WTC11 (cell line): ENCODE measurements at regions not wholly inside any gene's neighbourhood (a gene's known extent, or its start where the extent isn't known, plus 50 kb on each side); places are given as distances from the start of the nearest gene placed in this dataset.
A peak's percentile ranks its signal among the peaks of the same experiment; 100 is the strongest.
"Not testable (repeated sequence)": the region's sequence is repeated elsewhere in the genome, so short reads cannot be mapped to it uniquely, and the experiment has no call there.

ENCODE experiments used
- ATAC-seq: fragments of 200-7000 bp; cut with Tn5 transposase; 2 replicates; pipeline ENCODE4 v1.10.0; 2021; ENCODE audit warnings: mild to moderate bottlenecking, moderate library complexity
- CTCF ChIA-PET: fragments of 300-600 bp; sonication (Branson Sonifier 250); formaldehyde crosslinking; loops from one replicate; lab custom pipeline; 2021; ENCODE audit warnings: antibody characterized with exemption; lab: Charles Lee
- POLR2A ChIA-PET: fragments of 350-600 bp; sonication (Branson Sonifier 250); formaldehyde crosslinking; loops from one replicate; lab custom pipeline; 2021; ENCODE audit warnings: antibody characterized with exemption; lab: Charles Lee
- DNase-seq: peaks from one replicate; pipeline ENCODE4 v3.0.0; 2021; ENCODE audit warnings: low spot score
- H3K27ac Mint-ChIP-seq: 2 replicates; pipeline ENCODE4 v1.8.0; 2021; ENCODE audit warnings: mixed read lengths
- H3K27me3 Mint-ChIP-seq: 2 replicates; pipeline ENCODE4 v1.8.0; 2021; ENCODE audit warnings: low read depth, mild to moderate bottlenecking, moderate library complexity, mixed read lengths
- H3K36me3 Mint-ChIP-seq: 2 replicates; pipeline ENCODE4 v1.8.0; 2021; ENCODE audit warnings: mixed read lengths
- H3K4me1 Mint-ChIP-seq: 2 replicates; pipeline ENCODE4 v1.8.0; 2022; ENCODE audit warnings: mixed read lengths
- H3K4me3 Mint-ChIP-seq: 2 replicates; pipeline ENCODE4 v1.8.0; 2021; ENCODE audit warnings: mild to moderate bottlenecking, moderate library complexity, mixed read lengths
- H3K9me3 Mint-ChIP-seq: 2 replicates; pipeline ENCODE4 v1.8.0; 2021; ENCODE audit warnings: mixed read lengths
- ATF6 ChIP-seq: sonication (generic); formaldehyde crosslinking; IDR thresholded peaks from 2 replicates; pipeline ENCODE4 v1.8.1; 2023; ENCODE audit warnings: mild to moderate bottlenecking, missing genetic modification reagents
- CREM ChIP-seq: sonication (generic); formaldehyde crosslinking; IDR thresholded peaks from 2 replicates; pipeline ENCODE4 v1.8.1; 2022; ENCODE audit warnings: mild to moderate bottlenecking, missing genetic modification reagents, moderate library complexity
- E2F5 ChIP-seq: sonication (generic); formaldehyde crosslinking; IDR thresholded peaks from 2 replicates; pipeline ENCODE4 v1.8.1; 2022; ENCODE audit warnings: mild to moderate bottlenecking, moderate library complexity, missing genetic modification reagents
- EMX1 ChIP-seq: fragments of 250-450 bp; sonication (Bioruptor Pico); IDR thresholded peaks from 2 replicates; pipeline ENCODE4 v1.8.0; 2021; ENCODE audit warnings: mild to moderate bottlenecking
- HMGA2 ChIP-seq: fragments of 250-450 bp; sonication (Bioruptor Pico); IDR thresholded peaks from 2 replicates; pipeline ENCODE4 v1.4.0; 2021; ENCODE audit warnings: mild to moderate bottlenecking, moderate library complexity
- JAZF1 ChIP-seq: fragments of 250-450 bp; sonication (Bioruptor Pico); IDR thresholded peaks from 2 replicates; pipeline ENCODE4 v1.9.0; 2021; ENCODE audit warnings: moderate library complexity, mild to moderate bottlenecking, inconsistent platforms
- KAT7 ChIP-seq: sonication (generic); formaldehyde crosslinking; IDR thresholded peaks from 2 replicates; pipeline ENCODE4 v1.8.1; 2023; ENCODE audit warnings: missing genetic modification reagents, mild to moderate bottlenecking, borderline replicate concordance
- MXD4 ChIP-seq: fragments of 250-450 bp; sonication (Bioruptor Pico); IDR thresholded peaks from 2 replicates; pipeline ENCODE4 v1.8.0; 2021; ENCODE audit warnings: mild to moderate bottlenecking, moderate library complexity, borderline replicate concordance
- NR3C1 ChIP-seq: sonication (generic); formaldehyde crosslinking; conservative IDR thresholded peaks from 2 replicates; pipeline ENCODE4 v1.8.1; 2023; ENCODE audit warnings: low read depth, mild to moderate bottlenecking, missing genetic modification reagents
- RELA ChIP-seq: sonication (generic); formaldehyde crosslinking; IDR thresholded peaks from 2 replicates; pipeline ENCODE4 v1.8.1; 2022; ENCODE audit warnings: missing genetic modification reagents, mild to moderate bottlenecking, borderline replicate concordance
- RORB ChIP-seq: fragments of 250-450 bp; sonication (Bioruptor Pico); IDR thresholded peaks from 2 replicates; pipeline ENCODE4 v1.9.0; 2021; ENCODE audit warnings: mild to moderate bottlenecking
- SMAD3 ChIP-seq: sonication (generic); formaldehyde crosslinking; IDR thresholded peaks from 2 replicates; pipeline ENCODE4 v1.8.0; 2022; ENCODE audit warnings: missing genetic modification reagents, mild to moderate bottlenecking, borderline replicate concordance
- SMAD4 ChIP-seq: sonication (generic); formaldehyde crosslinking; IDR thresholded peaks from 2 replicates; pipeline ENCODE4 v1.8.0; 2022; ENCODE audit warnings: mild to moderate bottlenecking, missing genetic modification reagents
- SP1 ChIP-seq: sonication (generic); formaldehyde crosslinking; conservative IDR thresholded peaks from 2 replicates; pipeline ENCODE4 v1.8.1; 2022; ENCODE audit warnings: missing genetic modification reagents
- TEAD1 ChIP-seq: sonication (generic); formaldehyde crosslinking; IDR thresholded peaks from 2 replicates; pipeline ENCODE4 v1.8.0; 2022; ENCODE audit warnings: mild to moderate bottlenecking, missing genetic modification reagents
- ZNF121 ChIP-seq: sonication (generic); formaldehyde crosslinking; IDR thresholded peaks from 2 replicates; pipeline ENCODE4 v1.8.0; 2023; ENCODE audit warnings: missing genetic modification reagents
- ZNF138 ChIP-seq: sonication (generic); formaldehyde crosslinking; conservative IDR thresholded peaks from 2 replicates; pipeline ENCODE4 v1.8.1; 2022; ENCODE audit warnings: mild to moderate bottlenecking, moderate library complexity, missing genetic modification reagents
- ZNF263 ChIP-seq: sonication (generic); formaldehyde crosslinking; IDR thresholded peaks from 2 replicates; pipeline ENCODE4 v1.8.1; 2022; ENCODE audit warnings: low read depth, mild to moderate bottlenecking, moderate library complexity, missing genetic modification reagents
- ZNF396 ChIP-seq: fragments of 250-450 bp; sonication (Bioruptor Pico); IDR thresholded peaks from 2 replicates; pipeline ENCODE4 v1.8.0; 2021; ENCODE audit warnings: mild to moderate bottlenecking, moderate library complexity, borderline replicate concordance
- TF ChIP-seq, protein P1 (sequence below): sonication (generic); formaldehyde crosslinking; IDR thresholded peaks from 2 replicates; pipeline ENCODE4 v1.8.1; 2023; ENCODE audit warnings: mild to moderate bottlenecking, moderate library complexity, missing genetic modification reagents

DNA sequence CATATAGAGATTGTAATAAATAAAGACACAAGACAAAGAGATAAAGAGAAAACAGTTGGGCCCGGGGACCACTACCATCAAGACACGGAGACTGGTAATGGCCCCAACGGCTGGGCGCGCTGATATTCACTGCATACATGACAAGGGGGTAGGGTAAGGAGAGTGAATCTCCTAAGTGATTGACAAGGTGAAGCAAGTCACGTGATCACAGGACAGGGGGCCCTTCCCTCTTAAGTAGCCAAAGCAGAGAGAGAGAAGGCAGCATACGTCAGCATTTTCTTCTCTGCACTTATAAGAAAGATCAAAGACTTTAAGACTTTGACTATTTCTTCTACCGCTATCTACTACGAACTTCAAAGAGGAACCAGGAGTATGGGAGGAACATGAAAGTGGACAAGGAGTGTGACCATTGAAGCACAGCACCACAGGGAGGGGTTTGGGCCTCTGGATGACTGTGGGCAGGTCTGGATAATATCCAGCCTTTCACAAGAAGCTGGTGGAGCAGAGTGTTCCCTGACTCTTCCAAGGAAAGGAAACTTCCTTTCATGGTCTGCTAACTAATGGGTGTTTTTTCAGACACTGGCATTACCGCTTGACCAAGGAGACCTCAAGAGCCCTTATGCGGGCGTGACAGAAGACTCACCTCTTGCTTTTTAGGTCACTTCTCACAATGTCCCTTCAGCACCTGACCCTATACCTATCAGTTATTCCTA, 75.6 kb downstream of the MRPL39 start:
- POLR2A ChIA-PET, H3K27ac Mint-ChIP-seq, DNase-seq, ATAC-seq, H3K9me3 Mint-ChIP-seq, H3K4me1 Mint-ChIP-seq, H3K36me3 Mint-ChIP-seq, H3K4me3 Mint-ChIP-seq, H3K27me3 Mint-ChIP-seq, CTCF ChIA-PET: not testable (repeated sequence)

DNA sequence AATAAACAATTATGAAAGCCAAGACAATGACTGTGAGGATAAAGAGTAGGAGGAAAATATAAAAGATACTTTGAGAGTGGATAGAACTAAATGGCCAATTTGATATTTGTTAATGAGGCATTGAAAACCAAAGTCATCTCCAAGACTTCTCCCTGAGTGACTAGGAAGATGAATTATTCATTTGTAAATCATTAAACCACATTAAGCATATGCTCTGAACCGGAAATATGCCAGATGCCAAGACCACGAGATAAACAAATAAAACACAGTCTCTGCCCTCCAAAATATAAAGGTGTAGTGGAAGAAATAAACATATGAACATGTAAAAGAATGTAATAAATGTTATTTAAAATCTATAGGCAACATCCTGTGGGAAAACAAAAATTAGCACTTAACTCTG, 78.8 kb downstream of the MRPL39 start:
- H3K27ac Mint-ChIP-seq: no peak overlapping the region
- H3K27me3 Mint-ChIP-seq: peaks cover 4% of the 10 kb centered on the region
- ATAC-seq (no peak), DNase-seq (no peak)
- peaks cover 10% of the 10 kb centered on the region for H3K9me3 Mint-ChIP-seq
- H3K4me3 Mint-ChIP-seq: no peak overlapping the region
- no peaks in the 10 kb centered on the region for H3K4me1 Mint-ChIP-seq
- TF ChIP-seq SMAD4 (CRISPR knock-in tag) (no peak), KAT7 (no peak), SMAD3 (CRISPR knock-in tag) (no peak), MXD4 (CRISPR knock-in tag) (no peak), ZNF263 (no peak), ZNF121 (CRISPR knock-in tag) (no peak), ZNF138 (CRISPR knock-in tag) (no peak), EMX1 (CRISPR knock-in tag) (no peak), ATF6 (CRISPR knock-in tag) (no peak), CREM (no peak), NR3C1 (CRISPR knock-in tag) (no peak), TEAD1 (CRISPR knock-in tag) (no peak), E2F5 (CRISPR knock-in tag) (no peak)
- no peaks in the 10 kb centered on the region for H3K36me3 Mint-ChIP-seq
- ChIA-PET CTCF (no interaction called here), POLR2A (no interaction called here)

GRCh38 chr21:25518491-25518911, 88.8 kb downstream of the MRPL39 start:
- TF ChIP-seq RELA (no peak), ZNF121 (CRISPR knock-in tag) (no peak), ZNF138 (CRISPR knock-in tag) (no peak), ZNF396 (no peak), SP1 (CRISPR knock-in tag) (no peak), RORB (CRISPR knock-in tag) (no peak), HMGA2 (no peak), JAZF1 (no peak)
- TF ChIP-seq, protein P1, sequence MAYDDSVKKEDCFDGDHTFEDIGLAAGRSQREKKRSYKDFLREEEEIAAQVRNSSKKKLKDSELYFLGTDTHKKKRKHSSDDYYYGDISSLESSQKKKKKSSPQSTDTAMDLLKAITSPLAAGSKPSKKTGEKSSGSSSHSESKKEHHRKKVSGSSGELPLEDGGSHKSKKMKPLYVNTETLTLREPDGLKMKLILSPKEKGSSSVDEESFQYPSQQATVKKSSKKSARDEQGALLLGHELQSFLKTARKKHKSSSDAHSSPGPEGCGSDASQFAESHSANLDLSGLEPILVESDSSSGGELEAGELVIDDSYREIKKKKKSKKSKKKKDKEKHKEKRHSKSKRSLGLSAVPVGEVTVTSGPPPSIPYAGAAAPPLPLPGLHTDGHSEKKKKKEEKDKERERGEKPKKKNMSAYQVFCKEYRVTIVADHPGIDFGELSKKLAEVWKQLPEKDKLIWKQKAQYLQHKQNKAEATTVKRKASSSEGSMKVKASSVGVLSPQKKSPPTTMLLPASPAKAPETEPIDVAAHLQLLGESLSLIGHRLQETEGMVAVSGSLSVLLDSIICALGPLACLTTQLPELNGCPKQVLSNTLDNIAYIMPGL: no peak
- H3K36me3 Mint-ChIP-seq: no peaks in the 10 kb centered on the region
- H3K4me1 Mint-ChIP-seq: peaks cover 12% of the 10 kb centered on the region
- H3K27me3 Mint-ChIP-seq: no peaks in the 10 kb centered on the region
- no peak overlapping the region for H3K4me3 Mint-ChIP-seq
- DNase-seq: peak; percentile 30
- POLR2A ChIA-PET: no interaction called here
- CTCF ChIA-PET: no interaction called here
- ATAC-seq: peak; percentile 78
- peaks cover 13% of the 10 kb centered on the region; the same call in 1 of the 2 replicates for H3K9me3 Mint-ChIP-seq
- no peak overlapping the region for H3K27ac Mint-ChIP-seq
